Breast epithelium (tissue), 4 donors: ENCODE measurements at regions not wholly inside any gene's neighbourhood (a gene's known extent, or its start where the extent isn't known, plus 50 kb on each side); places are given as distances from the start of the nearest gene placed in this dataset.

Source experiments
- DNase-seq, 2 donors: peaks; one replicate each; pipeline ENCODE4 v3.0.0-alpha.2; 2019; ENCODE audit warnings: low spot score in 2 of 2
- H3K27ac ChIP-seq, 2 donors: fragments of 200-600 bp; sonication (generic) in 1 of 2; one replicate each; pipeline ENCODE4 v1.5.1; 2016 to 2019; ENCODE audit warnings: mild to moderate bottlenecking in 1 of 2
- H3K27me3 ChIP-seq, 2 donors: fragments of 200-600 bp; sonication (generic) in 1 of 2; one replicate each; pipeline versions ENCODE4 v1.5.1 to v1.6.0; 2017 to 2019; ENCODE audit warnings: control low read depth in 1 of 2, mild to moderate bottlenecking in 1 of 2
- H3K36me3 ChIP-seq: fragments of 200-600 bp; one replicate; pipeline ENCODE4 v1.5.1; 2019
- H3K4me1 ChIP-seq, 2 donors: fragments of 200-600 bp; sonication (generic); one replicate each; pipeline ENCODE4 v1.5.1; 2016 to 2019; ENCODE audit warnings: control low read depth in 1 of 2
- H3K4me3 ChIP-seq, 3 donors: fragments of 200-600 bp; sonication (generic); 1 replicate in 2 of 3; 2 replicates in 1 of 3; pipeline ENCODE4 v1.5.1; 2016 to 2019; ENCODE audit warnings: mild to moderate bottlenecking in 3 of 3, moderate library complexity in 2 of 3
- H3K9me3 ChIP-seq, 2 donors: fragments of 200-600 bp; sonication (generic) in 1 of 2; one replicate each; pipeline ENCODE4 v1.5.1; 2016 to 2019; ENCODE audit warnings: control low read depth in 1 of 2
- POLR2A ChIP-seq: fragments of 450-650 bp; IDR thresholded peaks from one replicate; pipeline ENCODE4 v1.6.1; 2016; ENCODE audit warnings: antibody characterized with exemption, mild to moderate bottlenecking, moderate library complexity
- POLR2AphosphoS5 ChIP-seq, 3 donors: sonication (generic); formaldehyde crosslinking; IDR thresholded peaks; one replicate each; pipeline ENCODE4 v1.6.1; 2017; ENCODE audit warnings: antibody characterized with exemption in 3 of 3
- intact Hi-C: fragments of 100-400 bp; cut with DNase I; formaldehyde crosslinking; loops from one replicate; pipeline ENCODE4 v1.15.1; 2023; ENCODE audit warnings: low total_unique reads
- TF ChIP-seq, protein P1 (sequence below), 3 donors: fragments of 450-650 bp; IDR thresholded peaks; one replicate each; pipeline ENCODE4 v1.5.1; 2016 to 2017; ENCODE audit warnings: antibody characterized with exemption in 3 of 3, mild to moderate bottlenecking in 3 of 3, moderate library complexity in 3 of 3

DNA sequence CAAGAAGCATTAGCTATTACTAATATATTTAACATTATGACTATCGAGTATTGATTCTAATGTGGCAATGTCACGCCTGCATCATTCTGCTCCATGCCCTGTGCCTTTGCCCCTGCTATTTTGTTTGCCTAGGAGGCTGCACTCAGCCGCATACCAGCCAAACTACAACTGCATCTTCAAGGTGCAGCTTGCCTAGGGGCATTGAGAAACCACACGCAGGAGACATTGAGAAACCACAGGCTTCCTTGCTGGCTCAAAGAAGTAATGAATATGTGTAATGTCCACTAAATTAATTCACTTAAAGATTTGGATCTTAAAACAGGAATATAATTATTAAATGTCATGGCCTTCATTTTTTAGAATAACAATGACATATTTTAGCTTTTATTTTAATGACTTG is 683.6 kb upstream of the TENM3 start:
- Histone ChIP-seq H3K9me3 (peaks cover 0 to 3% of the 10 kb centered on the region in 2 donors), H3K27ac (no peak overlapping the region), H3K36me3 (no peaks in the 10 kb centered on the region), H3K4me1 (no peaks in the 10 kb centered on the region), H3K4me3 (no peak overlapping the region), H3K27me3 (no peaks in the 10 kb centered on the region)
- intact Hi-C loops, result no loop called here
- TF ChIP-seq, protein P1, sequence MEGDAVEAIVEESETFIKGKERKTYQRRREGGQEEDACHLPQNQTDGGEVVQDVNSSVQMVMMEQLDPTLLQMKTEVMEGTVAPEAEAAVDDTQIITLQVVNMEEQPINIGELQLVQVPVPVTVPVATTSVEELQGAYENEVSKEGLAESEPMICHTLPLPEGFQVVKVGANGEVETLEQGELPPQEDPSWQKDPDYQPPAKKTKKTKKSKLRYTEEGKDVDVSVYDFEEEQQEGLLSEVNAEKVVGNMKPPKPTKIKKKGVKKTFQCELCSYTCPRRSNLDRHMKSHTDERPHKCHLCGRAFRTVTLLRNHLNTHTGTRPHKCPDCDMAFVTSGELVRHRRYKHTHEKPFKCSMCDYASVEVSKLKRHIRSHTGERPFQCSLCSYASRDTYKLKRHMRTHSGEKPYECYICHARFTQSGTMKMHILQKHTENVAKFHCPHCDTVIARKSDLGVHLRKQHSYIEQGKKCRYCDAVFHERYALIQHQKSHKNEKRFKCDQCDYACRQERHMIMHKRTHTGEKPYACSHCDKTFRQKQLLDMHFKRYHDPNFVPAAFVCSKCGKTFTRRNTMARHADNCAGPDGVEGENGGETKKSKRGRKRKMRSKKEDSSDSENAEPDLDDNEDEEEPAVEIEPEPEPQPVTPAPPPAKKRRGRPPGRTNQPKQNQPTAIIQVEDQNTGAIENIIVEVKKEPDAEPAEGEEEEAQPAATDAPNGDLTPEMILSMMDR (IDR thresholded peaks at IDR 0.05), result no peak
- TF ChIP-seq POLR2AphosphoS5 (IDR thresholded peaks at IDR 0.05) (no peak), POLR2A (no peak)
- no peak for DNase-seq

DNA sequence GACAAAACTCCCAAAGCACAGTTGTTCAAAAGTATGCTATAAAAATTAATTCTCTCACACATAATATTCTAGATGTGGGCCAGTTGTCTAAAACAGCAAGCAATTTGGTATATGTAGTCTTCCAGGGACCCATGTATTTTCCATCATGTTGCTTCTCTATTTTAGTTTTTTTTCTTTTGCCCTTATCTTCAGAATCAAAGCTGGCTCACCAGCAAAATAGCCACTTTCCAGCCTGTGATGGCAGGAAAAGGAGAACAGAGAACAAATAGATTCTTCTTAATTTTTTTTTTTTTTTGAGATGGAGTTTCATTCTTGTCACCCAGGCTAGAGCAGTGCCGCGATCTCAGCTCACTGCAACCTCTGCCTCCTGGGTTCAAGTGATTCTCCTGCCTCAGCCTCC is 680.8 kb upstream of the TENM3 start:
- intact Hi-C loops, result no loop called here
- no peak overlapping the region for H3K27ac ChIP-seq

DNA sequence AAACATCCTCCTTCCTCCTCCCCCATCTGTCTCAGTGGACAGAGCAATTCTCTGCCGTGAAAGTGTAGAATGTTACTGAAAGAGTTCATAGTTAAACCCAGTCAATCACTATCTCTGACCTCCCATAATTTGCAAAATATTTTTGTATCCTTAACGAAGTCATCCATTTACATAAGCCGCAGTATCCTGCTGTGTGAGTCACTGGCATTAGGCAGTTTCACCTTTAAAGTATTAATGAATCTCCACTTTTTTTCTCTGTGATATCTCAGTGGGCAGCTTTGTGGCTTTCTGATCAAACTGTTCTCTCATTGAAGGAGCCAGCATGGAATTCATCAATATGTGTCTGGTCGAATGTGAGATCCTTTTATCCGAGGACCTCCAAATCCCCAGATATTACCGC is 678.6 kb upstream of the TENM3 start:
- no peaks in the 10 kb centered on the region for H3K27me3 ChIP-seq
- TF ChIP-seq, protein P1 (IDR thresholded peaks at IDR 0.05), result no peak
- no peak for TF ChIP-seq POLR2AphosphoS5 (IDR thresholded peaks at IDR 0.05)
- no peak for TF ChIP-seq POLR2A
- intact Hi-C loops, result no loop called here
- DNase-seq, result no peak
- no peak overlapping the region for H3K4me3 ChIP-seq
- H3K36me3 ChIP-seq, result no peaks in the 10 kb centered on the region
- H3K4me1 ChIP-seq, result no peaks in the 10 kb centered on the region
- peaks cover 0 to 3% of the 10 kb centered on the region in 2 donors for H3K9me3 ChIP-seq
- H3K27ac ChIP-seq, result no peak overlapping the region

More for the DNA sequence above, 680.8 kb upstream of the TENM3 start:
- DNase-seq, result no peak
- Histone ChIP-seq H3K36me3 (no peaks in the 10 kb centered on the region), H3K4me1 (no peaks in the 10 kb centered on the region), H3K27me3 (no peaks in the 10 kb centered on the region), H3K9me3 (peaks cover 0 to 3% of the 10 kb centered on the region in 2 donors), H3K4me3 (no peak overlapping the region)
- no peak for TF ChIP-seq POLR2A
- no peak for TF ChIP-seq POLR2AphosphoS5 (IDR thresholded peaks at IDR 0.05)
- TF ChIP-seq, protein P1 (IDR thresholded peaks at IDR 0.05), result no peak

DNA sequence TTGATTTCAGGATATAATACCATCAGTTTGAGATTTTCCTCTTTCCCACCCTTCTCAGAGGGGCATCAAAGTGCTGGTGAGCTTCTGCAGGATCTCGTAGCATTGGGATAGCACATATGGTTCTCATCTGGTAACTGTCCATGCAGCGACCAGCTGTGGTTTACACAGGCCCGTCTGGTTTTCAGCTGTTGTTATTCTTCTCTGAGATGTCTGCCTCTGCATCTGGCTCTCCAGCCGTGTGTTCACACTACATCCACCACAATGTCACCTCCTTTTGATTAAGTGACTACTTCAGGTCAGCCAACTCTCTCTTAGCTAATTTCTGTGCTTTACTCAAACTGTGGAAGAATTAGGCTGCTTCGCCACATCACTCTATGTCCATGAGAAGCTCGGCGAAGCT is 676.7 kb upstream of the TENM3 start:
- Histone ChIP-seq H3K4me1 (no peaks in the 10 kb centered on the region), H3K9me3 (no peaks in the 10 kb centered on the region), H3K4me3 (no peak overlapping the region), H3K36me3 (no peaks in the 10 kb centered on the region), H3K27ac (no peak overlapping the region), H3K27me3 (no peaks in the 10 kb centered on the region)
- no peak for DNase-seq
- TF ChIP-seq POLR2A (no peak), POLR2AphosphoS5 (IDR thresholded peaks at IDR 0.05) (no peak)
- TF ChIP-seq, protein P1 (IDR thresholded peaks at IDR 0.05), result no peak
- intact Hi-C loops, result no loop called here

DNA sequence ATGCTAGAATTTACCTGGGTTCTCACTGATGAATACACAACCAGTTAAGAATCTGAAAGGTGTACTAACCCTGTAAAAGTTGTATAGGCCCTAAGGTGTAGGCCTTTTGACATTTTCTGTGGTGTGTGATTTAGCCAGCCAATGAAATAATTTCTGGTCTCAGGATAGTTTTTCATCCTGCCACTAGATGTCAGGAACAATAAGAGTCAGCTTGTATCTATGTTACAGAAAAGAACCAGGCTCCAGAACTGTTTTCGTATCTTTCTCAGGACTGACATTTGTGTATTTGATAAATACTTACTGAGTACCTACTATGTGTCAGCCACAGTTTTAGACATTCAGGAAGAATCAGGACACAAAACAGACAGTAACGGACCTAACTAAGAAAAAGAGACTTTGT is 673.6 kb upstream of the TENM3 start:
- Histone ChIP-seq H3K27me3 (no peaks in the 10 kb centered on the region), H3K4me1 (no peaks in the 10 kb centered on the region), H3K27ac (no peak overlapping the region), H3K9me3 (no peaks in the 10 kb centered on the region), H3K36me3 (no peaks in the 10 kb centered on the region), H3K4me3 (no peak overlapping the region)
- intact Hi-C loops, result no loop called here
- DNase-seq, result no peak
- no peak for TF ChIP-seq POLR2A
- TF ChIP-seq, protein P1 (IDR thresholded peaks at IDR 0.05), result peak in 2 of 3 donors; percentile 9 to 16
- TF ChIP-seq POLR2AphosphoS5 (IDR thresholded peaks at IDR 0.05), result no peak
